Astrocyte (in vitro differentiated cells and primary cell): ENCODE measurements at regions not wholly inside any gene's neighbourhood (a gene's known extent, or its start where the extent isn't known, plus 50 kb on each side); places are given as distances from the start of the nearest gene placed in this dataset.

Source experiments
- EZH2 ChIP-seq: IDR thresholded peaks from 2 replicates; pipeline ENCODE4 v1.6.1; 2012; ENCODE audit warnings: mild to moderate bottlenecking, low read length, inconsistent platforms; ENCODE audit not compliant: insufficient read depth
- TF ChIP-seq, protein P1 (sequence below): IDR thresholded peaks from 2 replicates; pipeline ENCODE4 v1.5.1; 2011; ENCODE audit warnings: low read depth, mild to moderate bottlenecking, inconsistent platforms, low read length, moderate library complexity; ENCODE audit not compliant: insufficient read depth

DNA sequence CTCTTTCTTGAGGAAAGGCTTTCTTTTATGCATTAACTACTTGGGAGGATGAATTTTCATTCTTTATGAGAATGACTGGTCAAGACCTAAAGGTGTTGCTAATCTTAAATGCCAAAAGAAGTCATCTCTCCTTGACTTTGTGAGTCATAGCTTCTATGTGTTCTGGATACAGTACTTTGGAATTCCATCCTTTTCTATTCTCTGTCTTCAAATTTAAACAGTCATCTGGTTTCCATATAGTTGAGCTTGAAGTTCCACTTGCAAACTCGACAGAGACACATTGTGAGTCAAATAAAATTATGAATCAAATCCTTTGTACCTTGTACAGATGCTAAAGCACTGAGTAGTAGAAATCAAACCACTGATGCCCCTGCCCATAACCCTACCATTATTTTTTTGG lies 271.9 kb upstream of the PMFBP1 start:
- TF ChIP-seq, protein P1, sequence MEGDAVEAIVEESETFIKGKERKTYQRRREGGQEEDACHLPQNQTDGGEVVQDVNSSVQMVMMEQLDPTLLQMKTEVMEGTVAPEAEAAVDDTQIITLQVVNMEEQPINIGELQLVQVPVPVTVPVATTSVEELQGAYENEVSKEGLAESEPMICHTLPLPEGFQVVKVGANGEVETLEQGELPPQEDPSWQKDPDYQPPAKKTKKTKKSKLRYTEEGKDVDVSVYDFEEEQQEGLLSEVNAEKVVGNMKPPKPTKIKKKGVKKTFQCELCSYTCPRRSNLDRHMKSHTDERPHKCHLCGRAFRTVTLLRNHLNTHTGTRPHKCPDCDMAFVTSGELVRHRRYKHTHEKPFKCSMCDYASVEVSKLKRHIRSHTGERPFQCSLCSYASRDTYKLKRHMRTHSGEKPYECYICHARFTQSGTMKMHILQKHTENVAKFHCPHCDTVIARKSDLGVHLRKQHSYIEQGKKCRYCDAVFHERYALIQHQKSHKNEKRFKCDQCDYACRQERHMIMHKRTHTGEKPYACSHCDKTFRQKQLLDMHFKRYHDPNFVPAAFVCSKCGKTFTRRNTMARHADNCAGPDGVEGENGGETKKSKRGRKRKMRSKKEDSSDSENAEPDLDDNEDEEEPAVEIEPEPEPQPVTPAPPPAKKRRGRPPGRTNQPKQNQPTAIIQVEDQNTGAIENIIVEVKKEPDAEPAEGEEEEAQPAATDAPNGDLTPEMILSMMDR: no peak
- no peak for TF ChIP-seq EZH2
